Mesendoderm (in vitro differentiated cells): ENCODE measurements at regions not wholly inside any gene's neighbourhood (a gene's known extent, or its start where the extent isn't known, plus 50 kb on each side); places are given as distances from the start of the nearest gene placed in this dataset.
"Not testable (repeated sequence)": the region's sequence is repeated elsewhere in the genome, so short reads cannot be mapped to it uniquely, and the experiment has no call there.

Experiments used
- DNase-seq: peaks from one replicate; pipeline ENCODE4 v3.0.0; 2013
- H2AK5ac ChIP-seq: 2 replicates; pipeline ENCODE4 v1.6.1; 2013; ENCODE audit warnings: low read length, inconsistent platforms
- H2BK120ac ChIP-seq: 2 replicates; pipeline ENCODE4 v1.6.1; 2013; ENCODE audit warnings: low read depth, mild to moderate bottlenecking, low read length, moderate library complexity, mixed read lengths
- H2BK15ac ChIP-seq: replicated peaks from 2 replicates; pipeline ENCODE4 v1.6.1; 2013; ENCODE audit warnings: low read depth, mild to moderate bottlenecking, moderate library complexity
- H2BK5ac ChIP-seq: 2 replicates; pipeline ENCODE4 v1.6.1; 2013; ENCODE audit warnings: low read length, inconsistent platforms
- H3K18ac ChIP-seq: 2 replicates; pipeline ENCODE4 v1.6.1; 2013; ENCODE audit warnings: mild to moderate bottlenecking, low read length, mixed read lengths
- H3K23ac ChIP-seq: one replicate; pipeline ENCODE4 v1.6.1; 2013; ENCODE audit warnings: low read length
- H3K27ac ChIP-seq: 2 replicates; pipeline ENCODE4 v1.5.1; 2013; ENCODE audit warnings: low read depth, mild to moderate bottlenecking, inconsistent platforms, low read length, moderate library complexity
- H3K27me3 ChIP-seq: 2 replicates; pipeline ENCODE4 v1.6.1; 2013; ENCODE audit warnings: low read length, control low read depth, mild to moderate bottlenecking, inconsistent platforms; ENCODE audit not compliant: insufficient read depth, poor library complexity
- H3K36me3 ChIP-seq: 2 replicates; pipeline ENCODE4 v1.6.1; 2013; ENCODE audit warnings: low read length, inconsistent platforms; ENCODE audit not compliant: control insufficient read depth, insufficient read depth
- H3K4ac ChIP-seq: one replicate; pipeline ENCODE4 v1.6.1; 2013; ENCODE audit warnings: low read depth, mild to moderate bottlenecking, low read length, moderate library complexity
- H3K4me1 ChIP-seq: 2 replicates; pipeline ENCODE4 v1.6.1; 2013; ENCODE audit warnings: low read depth, low read length, inconsistent platforms; ENCODE audit not compliant: control insufficient read depth
- H3K4me2 ChIP-seq: 2 replicates; pipeline ENCODE4 v1.6.1; 2013; ENCODE audit warnings: low read length
- H3K4me3 ChIP-seq: 2 replicates; pipeline ENCODE4 v1.5.1; 2013; ENCODE audit warnings: mild to moderate bottlenecking, low read length
- H3K56ac ChIP-seq: one replicate; pipeline ENCODE4 v1.6.1; 2013; ENCODE audit warnings: low read length
- H3K79me1 ChIP-seq: 2 replicates; pipeline ENCODE4 v1.6.1; 2013; ENCODE audit warnings: low read length, inconsistent platforms
- H3K79me2 ChIP-seq: 2 replicates; pipeline ENCODE4 v1.6.1; 2013; ENCODE audit warnings: mild to moderate bottlenecking, low read length; ENCODE audit not compliant: control insufficient read depth, insufficient read depth
- H3K9ac ChIP-seq: 2 replicates; pipeline ENCODE4 v1.6.1; 2013; ENCODE audit warnings: low read length, inconsistent platforms
- H4K5ac ChIP-seq: one replicate; pipeline ENCODE4 v1.6.1; 2013; ENCODE audit warnings: low read length
- H4K8ac ChIP-seq: one replicate; pipeline ENCODE4 v1.6.1; 2013; ENCODE audit warnings: low read depth, mild to moderate bottlenecking, control low read depth, low read length, moderate library complexity
- WGBS: extraction: QIAGEN DNeasy Blood & Tissue Kit; methylation state at CpG from one replicate; pipeline ENCODE4 v1.1.7; 2013; ENCODE audit warnings: low lambda C conversion rate, missing lambda C conversion rate; ENCODE audit not compliant: insufficient coverage; ENCODE audit errors: extremely low coverage; 5-methylcytosine and 5-hydroxymethylcytosine counted together

GRCh38 chr17:22266231-22266630 is 573.9 kb downstream of the KCNJ18 start:
- Histone ChIP-seq H3K4me1 (no peaks in the 10 kb centered on the region), H3K36me3 (no peaks in the 10 kb centered on the region)
- DNase-seq = no peak

GRCh38 chr17:22267019-22267418 is 574.7 kb downstream of the KCNJ18 start:
- Histone ChIP-seq H2BK120ac (no peak overlapping the region), H3K4me3 (no peak overlapping the region), H2BK15ac (no peak overlapping the region), H3K27ac (no peak overlapping the region), H3K4me2 (no peak overlapping the region), H3K23ac (no peak overlapping the region), H3K79me2 (no peaks in the 10 kb centered on the region), H3K36me3 (no peaks in the 10 kb centered on the region), H3K56ac (no peak overlapping the region), H3K9ac (no peak overlapping the region), H4K8ac (no peak overlapping the region), H2BK5ac (no peak overlapping the region), H3K4me1 (no peaks in the 10 kb centered on the region), H2AK5ac (no peak overlapping the region), H3K18ac (no peak overlapping the region), H3K4ac (no peak overlapping the region), H3K27me3 (no peaks in the 10 kb centered on the region), H4K5ac (no peak overlapping the region), H3K79me1 (no peaks in the 10 kb centered on the region)
- DNase-seq = no peak
- no CpG with 5 or more reads among the region's 9 CpGs for WGBS

More at GRCh38 chr17:22266231-22266630, 573.9 kb downstream of the KCNJ18 start:
- no peak overlapping the region for H3K18ac ChIP-seq
- H3K79me1 ChIP-seq = no peaks in the 10 kb centered on the region
- no peak overlapping the region for H3K56ac ChIP-seq
- H2AK5ac ChIP-seq = no peak overlapping the region
- H3K27ac ChIP-seq = no peak overlapping the region
- no peak overlapping the region for H2BK5ac ChIP-seq
- no peak overlapping the region for H3K4me3 ChIP-seq
- H3K9ac ChIP-seq = no peak overlapping the region
- H3K23ac ChIP-seq = no peak overlapping the region
- no peaks in the 10 kb centered on the region for H3K79me2 ChIP-seq
- no peak overlapping the region for H2BK15ac ChIP-seq
- H3K4ac ChIP-seq = no peak overlapping the region
- no peak overlapping the region for H4K5ac ChIP-seq
- no peak overlapping the region for H4K8ac ChIP-seq
- H3K27me3 ChIP-seq = no peaks in the 10 kb centered on the region
- no CpG with 5 or more reads among the region's 18 CpGs for whole genome bisulfite sequencing
- H2BK120ac ChIP-seq = no peak overlapping the region
- H3K4me2 ChIP-seq = no peak overlapping the region

- H3K4me2 ChIP-seq = no peak overlapping the region
- no peak overlapping the region for H4K8ac ChIP-seq
- H3K9ac ChIP-seq = no peak overlapping the region
- H4K5ac ChIP-seq = no peak overlapping the region
- no peak overlapping the region for H2BK5ac ChIP-seq
- no CpG with 5 or more reads among the region's 25 CpGs for WGBS
- no peak overlapping the region for H3K18ac ChIP-seq
- H3K36me3 ChIP-seq = no peaks in the 10 kb centered on the region
- H2BK15ac ChIP-seq = no peak overlapping the region
- H3K23ac ChIP-seq = no peak overlapping the region
- DNase-seq = no peak
- no peak overlapping the region for H3K4ac ChIP-seq
- H2AK5ac ChIP-seq = no peak overlapping the region
- no peaks in the 10 kb centered on the region for H3K79me2 ChIP-seq
- H3K4me1 ChIP-seq = no peaks in the 10 kb centered on the region
- H3K56ac ChIP-seq = no peak overlapping the region
- no peaks in the 10 kb centered on the region for H3K27me3 ChIP-seq
- no peak overlapping the region for H3K4me3 ChIP-seq
- no peak overlapping the region for H2BK120ac ChIP-seq
- H3K27ac ChIP-seq = no peak overlapping the region
- no peaks in the 10 kb centered on the region for H3K79me1 ChIP-seq
Observed at GRCh38 chr17:22268214-22268911, 576.0 kb downstream of the KCNJ18 start.

- no peak overlapping the region for H3K18ac ChIP-seq
- no peak overlapping the region for H3K23ac ChIP-seq
Observed at GRCh38 chr17:22268912-22269220, 576.5 kb downstream of the KCNJ18 start.

GRCh38 chr17:22270381-22270780 is 578.1 kb downstream of the KCNJ18 start:
- no peak overlapping the region for H3K27ac ChIP-seq
- H3K4me2 ChIP-seq = no peak overlapping the region
- H2BK120ac ChIP-seq = no peak overlapping the region
- H4K8ac ChIP-seq = no peak overlapping the region
- no peak overlapping the region for H3K18ac ChIP-seq
- H3K79me1 ChIP-seq = no peaks in the 10 kb centered on the region
- H3K9ac ChIP-seq = no peak overlapping the region
- no CpG with 5 or more reads among the region's 4 CpGs for WGBS
- no peak overlapping the region for H2BK5ac ChIP-seq
- H4K5ac ChIP-seq = no peak overlapping the region
- no peak overlapping the region for H3K4me3 ChIP-seq
- H3K79me2 ChIP-seq = no peaks in the 10 kb centered on the region
- no peaks in the 10 kb centered on the region for H3K36me3 ChIP-seq
- DNase-seq = no peak
- H3K4me1 ChIP-seq = no peaks in the 10 kb centered on the region
- no peaks in the 10 kb centered on the region for H3K27me3 ChIP-seq
- no peak overlapping the region for H3K56ac ChIP-seq
- H3K4ac ChIP-seq = no peak overlapping the region
- H2AK5ac ChIP-seq = no peak overlapping the region
- no peak overlapping the region for H2BK15ac ChIP-seq
- H3K23ac ChIP-seq = no peak overlapping the region

More at GRCh38 chr17:22268912-22269220, 576.5 kb downstream of the KCNJ18 start:
- Histone ChIP-seq H4K8ac (no peak overlapping the region), H3K4me2 (no peak overlapping the region), H3K4me3 (no peak overlapping the region), H3K79me1 (no peaks in the 10 kb centered on the region), H3K9ac (no peak overlapping the region), H2BK5ac (no peak overlapping the region), H4K5ac (no peak overlapping the region), H3K79me2 (no peaks in the 10 kb centered on the region), H3K56ac (no peak overlapping the region), H3K27me3 (no peaks in the 10 kb centered on the region), H2BK15ac (no peak overlapping the region), H2AK5ac (no peak overlapping the region), H3K27ac (no peak overlapping the region), H2BK120ac (no peak overlapping the region), H3K4me1 (no peaks in the 10 kb centered on the region), H3K36me3 (no peaks in the 10 kb centered on the region), H3K4ac (no peak overlapping the region)
- WGBS = no CpG with 5 or more reads among the region's 13 CpGs
- DNase-seq = no peak

- H3K4me3 ChIP-seq, H3K27me3 ChIP-seq, H4K8ac ChIP-seq, DNase-seq, H3K79me1 ChIP-seq, H3K27ac ChIP-seq, H3K4ac ChIP-seq, H3K36me3 ChIP-seq, H2BK5ac ChIP-seq, H3K4me1 ChIP-seq, H2BK15ac ChIP-seq, H3K56ac ChIP-seq, H2BK120ac ChIP-seq, H2AK5ac ChIP-seq, H3K4me2 ChIP-seq, H3K18ac ChIP-seq, H3K23ac ChIP-seq, H3K79me2 ChIP-seq, H4K5ac ChIP-seq, H3K9ac ChIP-seq: not testable (repeated sequence)
- no CpG with 5 or more reads among the region's 1 CpG for WGBS
Observed at GRCh38 chr17:22270809-22271208, 578.5 kb downstream of the KCNJ18 start.
